ENCODE measurements at regions not wholly inside any gene's neighbourhood (a gene's known extent, or its start where the extent isn't known, plus 50 kb on each side); places are given as distances from the start of the nearest gene placed in this dataset.

DNA sequence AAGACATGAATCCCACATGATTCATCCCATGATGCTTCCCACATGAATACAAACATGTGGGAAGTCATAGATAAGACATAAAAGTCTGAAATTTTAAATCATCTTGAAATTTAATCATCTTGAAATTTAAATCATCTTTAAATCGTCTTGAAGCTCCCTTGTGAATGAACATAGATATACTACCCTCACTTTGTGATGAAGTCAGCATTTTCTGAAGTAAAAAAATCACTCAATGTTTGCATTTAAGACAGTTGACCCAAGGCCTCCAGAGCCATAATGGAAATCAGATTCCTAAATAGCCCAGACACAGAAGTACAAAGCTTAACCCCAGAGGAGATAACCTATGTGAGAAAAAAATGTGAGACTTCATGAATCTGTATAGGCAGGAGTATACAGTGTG is 279.4 kb downstream of the ZBBX start:
- Histone ChIP-seq H3K36me3 (ENCODE audit: control insufficient read depth, insufficient read depth, low read length) (no peaks in the 10 kb centered on the region), H3K9me3 (ENCODE audit: control insufficient read depth, insufficient read depth, low read length) (no peaks in the 10 kb centered on the region), H3K4me3 (ENCODE audit: low read depth, low read length) (no peak overlapping the region), H3K9ac (ENCODE audit: low read depth, low read length) (no peak overlapping the region), H3K27me3 (ENCODE audit: control insufficient read depth, insufficient read depth, low read length) (no peaks in the 10 kb centered on the region), H3K4me1 (ENCODE audit: control insufficient read depth, insufficient read depth, low read length) (peaks cover 5% of the 10 kb centered on the region)

DNA sequence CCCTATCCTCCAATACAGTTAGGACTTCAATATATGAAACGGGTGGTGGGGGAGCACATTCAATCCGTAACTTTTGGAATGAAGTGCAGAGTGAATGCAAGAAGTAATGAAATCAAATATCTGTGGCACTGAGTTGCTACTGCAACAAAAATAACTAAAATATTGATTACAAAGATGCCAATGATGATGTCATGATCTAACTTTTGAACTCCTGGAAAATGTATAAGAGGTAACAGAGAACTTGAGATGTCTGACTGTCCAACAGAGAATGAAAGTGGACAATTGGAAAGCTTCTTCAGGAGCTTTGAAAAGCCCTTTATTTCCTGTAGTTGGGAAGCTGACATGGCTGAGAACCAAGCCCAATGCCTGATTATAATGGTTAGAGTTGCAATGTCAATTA is 279.9 kb downstream of the ZBBX start:
- peaks cover 5% of the 10 kb centered on the region for H3K4me1 ChIP-seq (ENCODE audit: control insufficient read depth, insufficient read depth, low read length)
- H3K36me3 ChIP-seq (ENCODE audit: control insufficient read depth, insufficient read depth, low read length): no peaks in the 10 kb centered on the region
- no peak overlapping the region for H3K4me3 ChIP-seq (ENCODE audit: low read depth, low read length)
- no peak overlapping the region for H3K9ac ChIP-seq (ENCODE audit: low read depth, low read length)
- no peaks in the 10 kb centered on the region for H3K9me3 ChIP-seq (ENCODE audit: control insufficient read depth, insufficient read depth, low read length)
- no peaks in the 10 kb centered on the region for H3K27me3 ChIP-seq (ENCODE audit: control insufficient read depth, insufficient read depth, low read length)

DNA sequence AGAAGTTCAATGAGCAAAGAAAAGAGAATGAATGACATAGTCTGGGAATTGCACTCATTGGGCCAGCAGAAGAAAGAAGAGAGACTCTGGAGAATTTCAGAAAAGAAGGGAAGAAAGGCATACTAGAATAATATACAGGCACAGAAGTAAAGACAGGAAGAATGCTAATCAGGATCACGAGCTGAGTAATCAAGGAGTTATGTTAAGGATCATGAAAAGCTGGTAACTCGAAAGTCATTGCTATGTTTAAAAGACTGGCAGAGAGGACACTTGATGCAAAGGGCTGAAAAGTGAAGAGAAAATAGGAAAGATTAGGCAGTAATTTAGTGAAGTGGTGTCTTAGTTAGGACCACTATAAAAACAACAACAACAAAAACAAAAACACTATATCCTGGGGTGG is 284.1 kb downstream of the ZBBX start:
- Histone ChIP-seq H3K9me3 (ENCODE audit: control insufficient read depth, insufficient read depth, low read length) (no peaks in the 10 kb centered on the region), H3K4me3 (ENCODE audit: low read depth, low read length) (no peak overlapping the region), H3K9ac (ENCODE audit: low read depth, low read length) (no peak overlapping the region), H3K27me3 (ENCODE audit: control insufficient read depth, insufficient read depth, low read length) (no peaks in the 10 kb centered on the region), H3K4me1 (ENCODE audit: control insufficient read depth, insufficient read depth, low read length) (no peaks in the 10 kb centered on the region), H3K36me3 (ENCODE audit: control insufficient read depth, insufficient read depth, low read length) (no peaks in the 10 kb centered on the region)

- no peak overlapping the region for H3K9ac ChIP-seq (ENCODE audit: low read depth, low read length)
- no peaks in the 10 kb centered on the region for H3K36me3 ChIP-seq (ENCODE audit: control insufficient read depth, insufficient read depth, low read length)
- H3K9me3 ChIP-seq (ENCODE audit: control insufficient read depth, insufficient read depth, low read length): no peaks in the 10 kb centered on the region
- H3K4me1 ChIP-seq (ENCODE audit: control insufficient read depth, insufficient read depth, low read length): no peaks in the 10 kb centered on the region
- no peak overlapping the region for H3K4me3 ChIP-seq (ENCODE audit: low read depth, low read length)
- no peaks in the 10 kb centered on the region for H3K27me3 ChIP-seq (ENCODE audit: control insufficient read depth, insufficient read depth, low read length)
Observed at GRCh38 chr3:167094632-167095031, 285.5 kb downstream of the ZBBX start.

- no peak overlapping the region for H3K4me3 ChIP-seq (ENCODE audit: low read depth, low read length)
- H3K9ac ChIP-seq (ENCODE audit: low read depth, low read length): no peak overlapping the region
- no peaks in the 10 kb centered on the region for H3K4me1 ChIP-seq (ENCODE audit: control insufficient read depth, insufficient read depth, low read length)
- H3K9me3 ChIP-seq (ENCODE audit: control insufficient read depth, insufficient read depth, low read length): no peaks in the 10 kb centered on the region
- no peaks in the 10 kb centered on the region for H3K36me3 ChIP-seq (ENCODE audit: control insufficient read depth, insufficient read depth, low read length)
- no peaks in the 10 kb centered on the region for H3K27me3 ChIP-seq (ENCODE audit: control insufficient read depth, insufficient read depth, low read length)
Observed at GRCh38 chr3:167091226-167091625, 288.9 kb downstream of the ZBBX start.

- H3K4me3 ChIP-seq (ENCODE audit: low read depth, low read length): no peak overlapping the region
- no peaks in the 10 kb centered on the region for H3K9me3 ChIP-seq (ENCODE audit: control insufficient read depth, insufficient read depth, low read length)
- no peak overlapping the region for H3K9ac ChIP-seq (ENCODE audit: low read depth, low read length)
- H3K4me1 ChIP-seq (ENCODE audit: control insufficient read depth, insufficient read depth, low read length): no peaks in the 10 kb centered on the region
- no peaks in the 10 kb centered on the region for H3K36me3 ChIP-seq (ENCODE audit: control insufficient read depth, insufficient read depth, low read length)
- H3K27me3 ChIP-seq (ENCODE audit: control insufficient read depth, insufficient read depth, low read length): no peaks in the 10 kb centered on the region
Observed at GRCh38 chr3:167084545-167084944, 295.6 kb downstream of the ZBBX start.

GRCh38 chr3:167078070-167078622 is 302.0 kb downstream of the ZBBX start:
- no peaks in the 10 kb centered on the region for H3K27me3 ChIP-seq (ENCODE audit: control insufficient read depth, insufficient read depth, low read length)
- H3K9ac ChIP-seq (ENCODE audit: low read depth, low read length): no peak overlapping the region
- H3K36me3 ChIP-seq (ENCODE audit: control insufficient read depth, insufficient read depth, low read length): no peaks in the 10 kb centered on the region
- no peaks in the 10 kb centered on the region for H3K9me3 ChIP-seq (ENCODE audit: control insufficient read depth, insufficient read depth, low read length)
- H3K4me1 ChIP-seq (ENCODE audit: control insufficient read depth, insufficient read depth, low read length): peaks cover 3% of the 10 kb centered on the region
- H3K4me3 ChIP-seq (ENCODE audit: low read depth, low read length): no peak overlapping the region

- H3K36me3 ChIP-seq (ENCODE audit: control insufficient read depth, insufficient read depth, low read length): no peaks in the 10 kb centered on the region
- H3K4me3 ChIP-seq (ENCODE audit: low read depth, low read length): no peak overlapping the region
- H3K9ac ChIP-seq (ENCODE audit: low read depth, low read length): no peak overlapping the region
- no peaks in the 10 kb centered on the region for H3K27me3 ChIP-seq (ENCODE audit: control insufficient read depth, insufficient read depth, low read length)
- no peaks in the 10 kb centered on the region for H3K9me3 ChIP-seq (ENCODE audit: control insufficient read depth, insufficient read depth, low read length)
- H3K4me1 ChIP-seq (ENCODE audit: control insufficient read depth, insufficient read depth, low read length): no peaks in the 10 kb centered on the region
Observed at GRCh38 chr3:167067787-167068161, 312.3 kb downstream of the ZBBX start.

DNA sequence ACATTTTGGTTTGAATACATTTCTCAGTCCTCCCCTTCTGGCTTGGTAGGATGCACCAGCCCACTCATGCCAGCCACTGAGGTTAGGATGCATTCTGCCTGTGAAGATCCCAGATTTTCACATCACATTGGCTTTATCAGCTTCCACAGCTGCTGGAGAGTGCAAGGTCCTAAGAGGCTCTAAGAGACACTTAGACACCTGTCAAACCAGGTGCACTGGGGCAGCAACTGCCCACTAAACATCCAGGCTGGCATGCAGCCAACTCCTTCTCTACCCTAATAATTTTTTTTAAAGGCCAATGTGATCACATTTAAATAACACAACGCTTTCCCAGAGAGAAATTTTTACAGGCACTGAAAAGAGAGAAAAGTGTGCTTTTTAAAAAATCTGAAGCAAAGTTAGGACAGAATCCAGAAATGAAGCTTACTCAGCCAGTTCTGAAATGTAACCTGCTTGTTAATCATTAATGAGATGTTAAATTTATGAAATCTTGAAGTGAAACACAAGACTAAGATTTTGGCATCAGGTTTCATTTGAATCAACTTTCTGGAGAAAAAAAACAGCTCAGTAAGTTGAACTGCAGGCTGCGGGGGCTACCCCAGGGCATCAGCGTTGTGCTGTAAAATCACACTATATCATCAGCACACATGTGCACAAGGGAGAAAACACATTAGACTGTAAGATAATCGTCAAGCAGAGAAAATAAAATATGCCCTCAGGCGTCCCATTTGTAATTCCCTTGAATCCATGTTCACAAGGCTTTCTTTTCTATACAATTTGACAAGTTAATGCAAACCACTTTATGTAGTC is 312.9 kb downstream of the ZBBX start:
- no peak overlapping the region for H3K4me3 ChIP-seq (ENCODE audit: low read depth, low read length)
- H3K27me3 ChIP-seq (ENCODE audit: control insufficient read depth, insufficient read depth, low read length): no peaks in the 10 kb centered on the region
- H3K36me3 ChIP-seq (ENCODE audit: control insufficient read depth, insufficient read depth, low read length): no peaks in the 10 kb centered on the region
- no peaks in the 10 kb centered on the region for H3K9me3 ChIP-seq (ENCODE audit: control insufficient read depth, insufficient read depth, low read length)
- no peaks in the 10 kb centered on the region for H3K4me1 ChIP-seq (ENCODE audit: control insufficient read depth, insufficient read depth, low read length)
- H3K9ac ChIP-seq (ENCODE audit: low read depth, low read length): no peak overlapping the region

GRCh38 chr3:167057581-167057980 is 322.5 kb downstream of the ZBBX start:
- Histone ChIP-seq H3K4me1 (ENCODE audit: control insufficient read depth, insufficient read depth, low read length) (no peaks in the 10 kb centered on the region), H3K9ac (ENCODE audit: low read depth, low read length) (no peak overlapping the region), H3K9me3 (ENCODE audit: control insufficient read depth, insufficient read depth, low read length) (no peaks in the 10 kb centered on the region), H3K4me3 (ENCODE audit: low read depth, low read length) (no peak overlapping the region), H3K27me3 (ENCODE audit: control insufficient read depth, insufficient read depth, low read length) (no peaks in the 10 kb centered on the region), H3K36me3 (ENCODE audit: control insufficient read depth, insufficient read depth, low read length) (no peaks in the 10 kb centered on the region)

GRCh38 chr3:167054926-167055325 is 325.2 kb downstream of the ZBBX start:
- Histone ChIP-seq H3K27me3 (ENCODE audit: control insufficient read depth, insufficient read depth, low read length) (no peaks in the 10 kb centered on the region), H3K9ac (ENCODE audit: low read depth, low read length) (no peak overlapping the region), H3K4me1 (ENCODE audit: control insufficient read depth, insufficient read depth, low read length) (peaks cover 2% of the 10 kb centered on the region), H3K36me3 (ENCODE audit: control insufficient read depth, insufficient read depth, low read length) (no peaks in the 10 kb centered on the region), H3K9me3 (ENCODE audit: control insufficient read depth, insufficient read depth, low read length) (no peaks in the 10 kb centered on the region), H3K4me3 (ENCODE audit: low read depth, low read length) (no peak overlapping the region)

DNA sequence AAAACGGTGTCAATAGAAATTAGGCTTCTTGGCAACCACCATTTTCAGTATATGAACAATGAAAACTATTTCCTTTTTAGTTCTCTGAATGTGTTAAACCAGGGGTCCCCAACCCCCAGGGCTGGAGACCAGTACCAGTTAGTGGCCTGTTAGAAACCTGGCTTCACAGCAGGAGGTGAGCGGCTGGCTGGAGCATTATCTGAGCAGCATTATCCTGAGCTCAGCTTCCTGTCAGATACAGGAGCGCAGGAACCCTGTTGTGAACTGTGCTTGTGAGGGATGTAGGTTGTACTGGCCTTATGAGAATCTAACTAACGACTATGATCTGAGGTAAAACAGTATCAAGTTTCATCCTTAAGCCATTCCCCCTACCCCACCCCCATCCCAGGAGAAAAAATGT is 328.7 kb downstream of the ZBBX start:
- Histone ChIP-seq H3K9me3 (ENCODE audit: control insufficient read depth, insufficient read depth, low read length) (no peaks in the 10 kb centered on the region), H3K4me1 (ENCODE audit: control insufficient read depth, insufficient read depth, low read length) (peaks cover 2% of the 10 kb centered on the region), H3K27me3 (ENCODE audit: control insufficient read depth, insufficient read depth, low read length) (no peaks in the 10 kb centered on the region), H3K36me3 (ENCODE audit: control insufficient read depth, insufficient read depth, low read length) (no peaks in the 10 kb centered on the region), H3K4me3 (ENCODE audit: low read depth, low read length) (no peak overlapping the region), H3K9ac (ENCODE audit: low read depth, low read length) (no peak overlapping the region)
